Smooth muscle cell (in vitro differentiated cells): ENCODE measurements at regions not wholly inside any gene's neighbourhood (a gene's known extent, or its start where the extent isn't known, plus 50 kb on each side); places are given as distances from the start of the nearest gene placed in this dataset.

ENCODE experiments used
- DNase-seq: peaks from one replicate; lab custom pipeline; 2025; ENCODE audit not compliant: unreplicated experiment; lab: John Stamatoyannopoulos, UW
- H2AFZ ChIP-seq: fragments of 200-600 bp; sonication (generic); 2 replicates; pipeline ENCODE4 v1.6.0; 2016; ENCODE audit warnings: antibody characterized with exemption, low read depth, mild to moderate bottlenecking
- H3F3A ChIP-seq: fragments of 200-600 bp; sonication (generic); 2 replicates; pipeline ENCODE4 v1.6.0; 2017; ENCODE audit warnings: antibody characterized with exemption, low read depth
- H3K27ac ChIP-seq: fragments of 200-600 bp; sonication (generic); 2 replicates; pipeline ENCODE4 v1.5.1; 2016; ENCODE audit warnings: low read depth, mild to moderate bottlenecking
- H3K27me3 ChIP-seq: fragments of 200-600 bp; sonication (generic); 2 replicates; pipeline ENCODE4 v1.6.1; 2016; ENCODE audit warnings: low read depth, mild to moderate bottlenecking
- H3K36me3 ChIP-seq: fragments of 200-600 bp; sonication (generic); 2 replicates; pipeline ENCODE4 v1.5.1; 2016; ENCODE audit warnings: low read depth
- H3K4me1 ChIP-seq: fragments of 200-600 bp; sonication (generic); 2 replicates; pipeline ENCODE4 v1.5.1; 2016; ENCODE audit warnings: low read depth
- H3K4me2 ChIP-seq: fragments of 200-600 bp; sonication (generic); 2 replicates; pipeline ENCODE4 v1.6.0; 2016; ENCODE audit warnings: mild to moderate bottlenecking
- H3K4me3 ChIP-seq: fragments of 200-600 bp; sonication (generic); 2 replicates; pipeline ENCODE4 v1.5.1; 2016; ENCODE audit warnings: mild to moderate bottlenecking
- H3K79me2 ChIP-seq: fragments of 200-600 bp; sonication (generic); 2 replicates; pipeline ENCODE4 v1.6.0; 2016; ENCODE audit warnings: low read depth, mild to moderate bottlenecking
- H3K9ac ChIP-seq: fragments of 200-600 bp; sonication (generic); 2 replicates; pipeline ENCODE4 v1.6.0; 2016; ENCODE audit warnings: low read depth
- H3K9me3 ChIP-seq: fragments of 200-600 bp; sonication (generic); replicated peaks from 2 replicates; pipeline ENCODE4 v1.5.1; 2016; ENCODE audit warnings: low read depth
- H4K20me1 ChIP-seq: fragments of 200-600 bp; sonication (generic); 2 replicates; pipeline ENCODE4 v1.6.0; 2016; ENCODE audit warnings: low read depth
- WGBS: methylation state at CpG from one replicate; pipeline ENCODE4 v1.1.7; 2016; ENCODE audit warnings: low lambda C conversion rate; 5-methylcytosine and 5-hydroxymethylcytosine counted together
- TF ChIP-seq, protein P1 (sequence below): fragments of 200-600 bp; sonication (generic); IDR thresholded peaks from 2 replicates; pipeline ENCODE4 v1.5.1; 2017; ENCODE audit warnings: borderline replicate concordance, mild to moderate bottlenecking, antibody characterized with exemption; ENCODE audit not compliant: insufficient read depth, poor library complexity, severe bottlenecking

DNA sequence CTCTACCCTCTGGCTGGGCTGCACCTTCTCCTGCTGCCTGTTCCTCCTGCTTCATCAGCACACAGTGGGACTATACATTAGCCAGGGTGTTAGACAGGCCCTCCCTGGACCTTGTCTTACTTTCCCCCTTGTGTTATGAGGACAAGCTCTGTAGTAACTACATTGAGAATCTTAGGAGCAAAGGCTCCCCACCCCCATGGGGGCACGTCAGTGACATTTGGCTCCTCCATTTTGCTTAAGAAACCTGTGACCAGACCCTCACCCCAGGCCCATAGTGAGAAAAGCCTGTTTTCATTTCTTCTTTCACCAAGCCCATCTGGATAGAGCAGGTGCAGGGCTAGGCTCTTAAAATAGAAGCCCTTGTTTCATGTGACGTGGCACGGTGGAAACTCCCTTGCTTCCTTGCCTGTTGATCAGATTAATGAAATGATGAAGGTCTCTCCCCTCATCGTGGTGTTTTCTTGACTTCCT lies 146.7 kb downstream of the RPIA start:
- no peaks in the 10 kb centered on the region for H3K79me2 ChIP-seq
- H3K27ac ChIP-seq: no peak overlapping the region
- no peaks in the 10 kb centered on the region for H3F3A ChIP-seq
- H4K20me1 ChIP-seq: no peaks in the 10 kb centered on the region
- H3K4me3 ChIP-seq: no peak overlapping the region
- H3K27me3 ChIP-seq: no peaks in the 10 kb centered on the region
- no peak overlapping the region for H3K9ac ChIP-seq
- H2AFZ ChIP-seq: no peak overlapping the region
- DNase-seq: no peak
- 61% methylated on average over 4 of the region's 4 CpGs for WGBS
- H3K4me2 ChIP-seq: no peak overlapping the region
- no peaks in the 10 kb centered on the region for H3K36me3 ChIP-seq
- H3K9me3 ChIP-seq: peaks cover 16% of the 10 kb centered on the region
- TF ChIP-seq, protein P1, sequence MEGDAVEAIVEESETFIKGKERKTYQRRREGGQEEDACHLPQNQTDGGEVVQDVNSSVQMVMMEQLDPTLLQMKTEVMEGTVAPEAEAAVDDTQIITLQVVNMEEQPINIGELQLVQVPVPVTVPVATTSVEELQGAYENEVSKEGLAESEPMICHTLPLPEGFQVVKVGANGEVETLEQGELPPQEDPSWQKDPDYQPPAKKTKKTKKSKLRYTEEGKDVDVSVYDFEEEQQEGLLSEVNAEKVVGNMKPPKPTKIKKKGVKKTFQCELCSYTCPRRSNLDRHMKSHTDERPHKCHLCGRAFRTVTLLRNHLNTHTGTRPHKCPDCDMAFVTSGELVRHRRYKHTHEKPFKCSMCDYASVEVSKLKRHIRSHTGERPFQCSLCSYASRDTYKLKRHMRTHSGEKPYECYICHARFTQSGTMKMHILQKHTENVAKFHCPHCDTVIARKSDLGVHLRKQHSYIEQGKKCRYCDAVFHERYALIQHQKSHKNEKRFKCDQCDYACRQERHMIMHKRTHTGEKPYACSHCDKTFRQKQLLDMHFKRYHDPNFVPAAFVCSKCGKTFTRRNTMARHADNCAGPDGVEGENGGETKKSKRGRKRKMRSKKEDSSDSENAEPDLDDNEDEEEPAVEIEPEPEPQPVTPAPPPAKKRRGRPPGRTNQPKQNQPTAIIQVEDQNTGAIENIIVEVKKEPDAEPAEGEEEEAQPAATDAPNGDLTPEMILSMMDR: no peak
- no peaks in the 10 kb centered on the region for H3K4me1 ChIP-seq

DNA sequence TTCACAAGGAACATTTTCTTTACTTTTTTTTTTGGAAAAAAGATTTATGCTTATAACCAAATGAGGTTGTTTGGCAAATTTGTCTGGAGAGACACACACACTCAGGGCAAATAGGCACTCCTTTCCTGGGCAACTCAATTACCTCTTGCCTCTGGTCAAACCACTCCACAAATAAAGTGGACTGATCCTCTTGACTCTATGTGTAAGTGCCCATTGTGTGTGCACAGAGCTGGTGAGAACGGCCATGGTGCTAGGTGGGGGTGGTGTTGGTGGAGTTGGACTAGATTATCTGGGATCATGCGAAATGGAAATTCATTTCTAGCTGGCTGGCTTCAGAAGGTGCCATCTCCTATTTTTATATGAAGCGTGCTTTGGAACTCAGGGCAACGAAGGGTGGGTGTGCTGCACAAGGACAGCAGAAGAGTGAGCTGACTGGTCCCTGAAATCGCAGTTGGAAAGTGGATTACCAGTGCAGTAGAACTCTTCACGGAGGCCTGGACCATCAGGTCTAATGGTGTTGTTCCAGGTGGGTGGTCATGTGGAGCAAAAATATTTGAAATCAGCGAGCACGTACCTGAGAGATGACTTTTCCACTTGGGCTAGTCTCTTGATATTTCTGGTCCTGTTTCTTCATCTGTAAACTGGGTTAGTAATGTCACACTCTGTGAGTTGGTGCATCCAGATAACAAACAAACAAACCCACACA lies 149.9 kb downstream of the RPIA start:
- no peak overlapping the region for H2AFZ ChIP-seq
- H4K20me1 ChIP-seq: no peaks in the 10 kb centered on the region
- DNase-seq: no peak
- no peaks in the 10 kb centered on the region for H3F3A ChIP-seq
- no peaks in the 10 kb centered on the region for H3K79me2 ChIP-seq
- H3K9ac ChIP-seq: no peak overlapping the region
- H3K4me1 ChIP-seq: no peaks in the 10 kb centered on the region
- TF ChIP-seq, protein P1: no peak
- H3K4me3 ChIP-seq: no peak overlapping the region
- H3K27ac ChIP-seq: no peak overlapping the region
- H3K9me3 ChIP-seq: peaks cover 12% of the 10 kb centered on the region
- no peaks in the 10 kb centered on the region for H3K27me3 ChIP-seq
- H3K4me2 ChIP-seq: no peak overlapping the region
- no peaks in the 10 kb centered on the region for H3K36me3 ChIP-seq
- WGBS: 66% methylated on average over 8 of the region's 8 CpGs

DNA sequence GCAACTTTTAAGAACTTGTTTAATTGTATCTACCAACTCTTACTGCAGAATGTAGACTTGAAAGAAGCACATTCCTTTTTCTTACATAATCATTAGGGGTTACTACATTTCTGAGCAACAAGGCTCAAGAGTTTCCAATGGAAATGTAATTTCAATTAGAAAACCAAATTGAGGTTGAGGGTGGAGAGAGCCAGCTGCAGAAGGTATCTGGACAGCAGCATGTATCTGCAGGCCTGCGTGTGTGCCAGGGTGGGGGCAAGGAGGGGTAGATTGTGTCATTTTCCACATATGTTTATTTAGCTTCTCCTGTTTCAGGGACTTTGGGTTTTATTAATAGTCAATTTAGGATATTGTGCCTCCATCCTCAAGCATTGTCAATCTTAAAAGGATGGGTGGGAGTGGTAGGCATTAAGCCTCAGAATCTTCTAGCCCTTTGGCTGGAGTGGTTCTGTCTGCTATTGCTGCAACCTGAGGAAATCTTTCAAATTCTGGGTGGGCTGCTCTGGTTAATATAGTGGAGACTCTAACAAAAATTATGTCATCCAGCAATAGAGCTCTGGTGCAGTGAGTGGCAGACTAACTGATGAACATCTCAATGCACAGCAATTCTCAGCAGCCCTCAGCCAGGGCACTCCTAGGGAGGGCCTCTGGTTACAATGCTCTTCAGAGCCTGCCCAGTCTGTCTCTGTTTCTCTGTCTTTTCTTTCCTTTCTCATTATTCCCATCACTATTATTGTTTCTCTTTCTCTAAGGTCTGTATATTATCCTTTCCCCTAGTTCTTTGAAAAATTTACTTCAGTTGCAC lies 151.4 kb downstream of the RPIA start:
- Histone ChIP-seq H3K4me3 (no peak overlapping the region), H3K79me2 (no peaks in the 10 kb centered on the region), H2AFZ (no peak overlapping the region), H3F3A (no peaks in the 10 kb centered on the region), H3K9me3 (peaks cover 10% of the 10 kb centered on the region), H3K4me1 (no peaks in the 10 kb centered on the region), H3K4me2 (no peak overlapping the region), H4K20me1 (no peaks in the 10 kb centered on the region), H3K9ac (no peak overlapping the region), H3K36me3 (no peaks in the 10 kb centered on the region), H3K27ac (no peak overlapping the region), H3K27me3 (no peaks in the 10 kb centered on the region)
- no peak for DNase-seq
- WGBS: 52% methylated on average over 1 of the region's 1 CpG
- TF ChIP-seq, protein P1: no peak
